ENCODE measurements at regions not wholly inside any gene's neighbourhood (a gene's known extent, or its start where the extent isn't known, plus 50 kb on each side); places are given as distances from the start of the nearest gene placed in this dataset.

- TF ChIP-seq CTCF (conservative IDR thresholded peaks at IDR 0.05; ENCODE audit: low read depth, low read length) (no peak), RFX5 (IDR thresholded peaks at IDR 0.05; ENCODE audit: low read depth, low read length) (no peak), CEBPB (IDR thresholded peaks at IDR 0.05; ENCODE audit: low read depth, low read length) (no peak)
Observed at GRCh38 chr6:3573670-3574069, 116.8 kb upstream of the SLC22A23 start.
